Esophagus squamous epithelium (tissue), 5 donors: ENCODE measurements at regions not wholly inside any gene's neighbourhood (a gene's known extent, or its start where the extent isn't known, plus 50 kb on each side); places are given as distances from the start of the nearest gene placed in this dataset.

Experiments
- DNase-seq: peaks from one replicate; lab custom pipeline; 2025; lab: John Stamatoyannopoulos, UW
- H3K27ac ChIP-seq, 4 donors: fragments of 200-600 bp; sonication (generic); one replicate each; pipeline ENCODE4 v1.5.1; 2016 to 2019; ENCODE audit warnings: mild to moderate bottlenecking in 1 of 4
- H3K27me3 ChIP-seq, 4 donors: fragments of 200-600 bp; sonication (generic); 1 replicate in 3 of 4; 2 replicates in 1 of 4; pipeline versions ENCODE4 v1.5.1 to v1.6.0; 2017 to 2021; ENCODE audit warnings: antibody characterized with exemption in 1 of 4
- H3K36me3 ChIP-seq, 3 donors: fragments of 200-600 bp; sonication (generic); one replicate each; pipeline ENCODE4 v1.5.1; 2016 to 2019
- H3K4me1 ChIP-seq, 3 donors: fragments of 200-600 bp; sonication (generic); one replicate each; pipeline ENCODE4 v1.5.1; 2017 to 2019
- H3K4me3 ChIP-seq, 4 donors: fragments of 200-600 bp; sonication (generic); 1 replicate in 3 of 4; 2 replicates in 1 of 4; pipeline ENCODE4 v1.5.1; 2016 to 2019; ENCODE audit warnings: mild to moderate bottlenecking in 2 of 4, moderate library complexity in 1 of 4
- H3K9me3 ChIP-seq, 3 donors: fragments of 200-600 bp; sonication (generic); one replicate each; pipeline ENCODE4 v1.5.1; 2016 to 2019
- CTCF ChIP-seq, 6 experiments: fragments of 450-650 bp in 4 of 6; fragments of 200-600 bp in 2 of 6; sonication (generic) in 2 of 6; IDR thresholded peaks; one replicate each; pipeline ENCODE4 v1.5.1; 2016 to 2019; ENCODE audit warnings: antibody characterized with exemption in 6 of 6, mild to moderate bottlenecking in 4 of 6, moderate library complexity in 4 of 6
- POLR2A ChIP-seq, 4 donors: fragments of 450-650 bp; IDR thresholded peaks; one replicate each; pipeline ENCODE4 v1.6.1; 2017; ENCODE audit warnings: antibody characterized with exemption in 4 of 4, mild to moderate bottlenecking in 4 of 4, moderate library complexity in 3 of 4
- WGBS, 2 donors: methylation state at CpG; one replicate each; pipeline ENCODE4 v1.1.5; 2018; 5-methylcytosine and 5-hydroxymethylcytosine counted together
- intact Hi-C: fragments of 100-400 bp; cut with DNase I; formaldehyde crosslinking; loops from one replicate; pipeline ENCODE4 v1.15.0; 2022
- donor health status: DM: yes; HTN: yes; CAD: no.

- Histone ChIP-seq H3K36me3 (no peaks in the 10 kb centered on the region), H3K4me1 (no peaks in the 10 kb centered on the region), H3K27ac (no peak overlapping the region), H3K9me3 (no peaks in the 10 kb centered on the region), H3K27me3 (no peaks in the 10 kb centered on the region), H3K4me3 (no peak overlapping the region)
- TF ChIP-seq POLR2A (IDR thresholded peaks at IDR 0.05) (no peak), CTCF (IDR thresholded peaks at IDR 0.05) (no peak)
- 92 to 100% methylated on average over 1 of the region's 1 CpG for WGBS, 2 donors
- intact Hi-C loops, result no loop called here
- no peak for DNase-seq
Observed at GRCh38 chr3:28800203-28800602, 451.6 kb upstream of the AZI2 start.

GRCh38 chr3:28808068-28808467, 459.4 kb upstream of the AZI2 start:
- Histone ChIP-seq H3K4me3 (no peak overlapping the region), H3K9me3 (no peaks in the 10 kb centered on the region), H3K4me1 (no peaks in the 10 kb centered on the region), H3K27me3 (no peaks in the 10 kb centered on the region), H3K36me3 (no peaks in the 10 kb centered on the region), H3K27ac (no peak overlapping the region)
- no peak for DNase-seq
- intact Hi-C loops, result no loop called here
- 60% methylated on average over 3 of the region's 4 CpGs for WGBS, 2 donors
- no peak for TF ChIP-seq CTCF (IDR thresholded peaks at IDR 0.05)

- no peak for DNase-seq
- Histone ChIP-seq H3K4me3 (no peak overlapping the region), H3K36me3 (no peaks in the 10 kb centered on the region), H3K9me3 (no peaks in the 10 kb centered on the region), H3K4me1 (no peaks in the 10 kb centered on the region), H3K27me3 (no peaks in the 10 kb centered on the region), H3K27ac (no peak overlapping the region)
- intact Hi-C loops, result no loop called here
- TF ChIP-seq CTCF (IDR thresholded peaks at IDR 0.05) (no peak), POLR2A (IDR thresholded peaks at IDR 0.05) (no peak)
Observed at GRCh38 chr3:28816017-28816416, 464.9 kb upstream of the RBMS3 start.

GRCh38 chr3:28824316-28824715, 456.6 kb upstream of the RBMS3 start:
- intact Hi-C loops, result no loop called here
- no peak for DNase-seq

GRCh38 chr3:28826840-28827239, 454.0 kb upstream of the RBMS3 start:
- Histone ChIP-seq H3K27me3 (no peaks in the 10 kb centered on the region), H3K36me3 (no peaks in the 10 kb centered on the region), H3K4me1 (no peaks in the 10 kb centered on the region), H3K27ac (no peak overlapping the region), H3K4me3 (no peak overlapping the region), H3K9me3 (no peaks in the 10 kb centered on the region)
- intact Hi-C loops, result no loop called here
- TF ChIP-seq CTCF (IDR thresholded peaks at IDR 0.05), result no peak
- no peak for TF ChIP-seq POLR2A (IDR thresholded peaks at IDR 0.05)
- DNase-seq, result no peak

More at GRCh38 chr3:28824316-28824715, 456.6 kb upstream of the RBMS3 start:
- Histone ChIP-seq H3K36me3 (no peaks in the 10 kb centered on the region), H3K27ac (no peak overlapping the region), H3K4me1 (no peaks in the 10 kb centered on the region), H3K4me3 (no peak overlapping the region), H3K9me3 (no peaks in the 10 kb centered on the region), H3K27me3 (no peaks in the 10 kb centered on the region)
- TF ChIP-seq CTCF (IDR thresholded peaks at IDR 0.05), result no peak
- TF ChIP-seq POLR2A (IDR thresholded peaks at IDR 0.05), result no peak
- 46 to 60% methylated on average over 1 of the region's 1 CpG for WGBS, 2 donors
